Suprapubic skin (tissue), 4 donors: ENCODE measurements at regions not wholly inside any gene's neighbourhood (a gene's known extent, or its start where the extent isn't known, plus 50 kb on each side); places are given as distances from the start of the nearest gene placed in this dataset.

ENCODE experiments used
- POLR2A ChIP-seq, 2 donors: fragments of 450-650 bp; IDR thresholded peaks; one replicate each; pipeline ENCODE4 v1.6.1; 2017; ENCODE audit warnings: antibody characterized with exemption in 2 of 2, mild to moderate bottlenecking in 2 of 2, moderate library complexity in 2 of 2
- POLR2AphosphoS5 ChIP-seq, 3 donors: sonication (generic); formaldehyde crosslinking; IDR thresholded peaks; one replicate each; pipeline ENCODE4 v1.6.1; 2017; ENCODE audit warnings: antibody characterized with exemption in 3 of 3
- TF ChIP-seq, protein P1 (sequence below), 2 donors: fragments of 200-600 bp in 1 of 2; fragments of 450-650 bp in 1 of 2; sonication (generic) in 1 of 2; IDR thresholded peaks; one replicate each; pipeline ENCODE4 v1.5.1; 2016 to 2019; ENCODE audit warnings: antibody characterized with exemption in 2 of 2, mild to moderate bottlenecking in 1 of 2, moderate library complexity in 1 of 2

- TF ChIP-seq, protein P1, sequence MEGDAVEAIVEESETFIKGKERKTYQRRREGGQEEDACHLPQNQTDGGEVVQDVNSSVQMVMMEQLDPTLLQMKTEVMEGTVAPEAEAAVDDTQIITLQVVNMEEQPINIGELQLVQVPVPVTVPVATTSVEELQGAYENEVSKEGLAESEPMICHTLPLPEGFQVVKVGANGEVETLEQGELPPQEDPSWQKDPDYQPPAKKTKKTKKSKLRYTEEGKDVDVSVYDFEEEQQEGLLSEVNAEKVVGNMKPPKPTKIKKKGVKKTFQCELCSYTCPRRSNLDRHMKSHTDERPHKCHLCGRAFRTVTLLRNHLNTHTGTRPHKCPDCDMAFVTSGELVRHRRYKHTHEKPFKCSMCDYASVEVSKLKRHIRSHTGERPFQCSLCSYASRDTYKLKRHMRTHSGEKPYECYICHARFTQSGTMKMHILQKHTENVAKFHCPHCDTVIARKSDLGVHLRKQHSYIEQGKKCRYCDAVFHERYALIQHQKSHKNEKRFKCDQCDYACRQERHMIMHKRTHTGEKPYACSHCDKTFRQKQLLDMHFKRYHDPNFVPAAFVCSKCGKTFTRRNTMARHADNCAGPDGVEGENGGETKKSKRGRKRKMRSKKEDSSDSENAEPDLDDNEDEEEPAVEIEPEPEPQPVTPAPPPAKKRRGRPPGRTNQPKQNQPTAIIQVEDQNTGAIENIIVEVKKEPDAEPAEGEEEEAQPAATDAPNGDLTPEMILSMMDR (IDR thresholded peaks at IDR 0.05), result no peak
- TF ChIP-seq POLR2AphosphoS5 (IDR thresholded peaks at IDR 0.05), result no peak
- TF ChIP-seq POLR2A (IDR thresholded peaks at IDR 0.05), result no peak
Observed at GRCh38 chr14:26965490-26965889, 367.7 kb upstream of the NOVA1 start.
